ENCODE measurements at regions not wholly inside any gene's neighbourhood (a gene's known extent, or its start where the extent isn't known, plus 50 kb on each side); places are given as distances from the start of the nearest gene placed in this dataset.
A peak's percentile ranks its signal among the peaks of the same experiment; 100 is the strongest.

DNA sequence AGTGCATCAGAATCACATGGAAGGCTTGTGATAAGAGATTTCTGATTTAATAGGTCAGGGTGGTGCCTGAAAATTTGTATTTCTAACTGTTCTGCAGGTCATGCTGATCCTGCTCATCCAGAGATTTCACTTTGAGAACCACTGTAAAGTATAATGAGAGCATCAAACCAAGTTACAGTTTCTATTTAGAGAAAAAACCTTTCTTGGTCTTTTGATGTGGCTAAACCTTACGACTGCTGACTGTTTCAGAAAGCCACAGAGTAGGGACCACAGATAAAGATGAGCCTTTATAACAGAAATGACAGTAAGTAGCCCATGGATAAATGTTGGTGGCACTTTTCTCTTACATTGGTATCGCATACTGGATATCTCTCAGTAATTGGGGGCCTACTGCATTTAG lies 109.4 kb upstream of the FANCL start:
- DNase-seq (peak in 1 of 14 experiments; percentile 9), ATAC-seq (ENCODE audit: poor library complexity) (no peak)
- peaks cover 5% of the 10 kb centered on the region for H3K27me3 Mint-ChIP-seq
- Histone ChIP-seq H3K27ac (ENCODE audit: low read depth in 1 of 2, low read length in 2 of 2) (no peak overlapping the region), H3K4me3 (ENCODE audit: low read length) (no peak overlapping the region), H3K36me3 (ENCODE audit: insufficient read depth, low read length) (no peaks in the 10 kb centered on the region), H3K9me3 (ENCODE audit: control insufficient read depth in 1 of 2, insufficient read depth in 1 of 2, low read length in 2 of 2) (no peaks in the 10 kb centered on the region), H3K4me1 (ENCODE audit: insufficient read depth, low read length) (no peaks in the 10 kb centered on the region), H3K27me3 (ENCODE audit: control insufficient read depth in 1 of 2, insufficient read depth in 2 of 2, low read length in 2 of 2) (peaks cover 0 to 4% of the 10 kb centered on the region in 2 experiments)
- ChIA-PET CTCF (no interaction called here), POLR2A (no interaction called here)
- H3K27ac Mint-ChIP-seq = no peak overlapping the region
- intact Hi-C loops (cut with DNase I, micrococcal nuclease) = no loop called here
- TF ChIP-seq, protein P1, sequence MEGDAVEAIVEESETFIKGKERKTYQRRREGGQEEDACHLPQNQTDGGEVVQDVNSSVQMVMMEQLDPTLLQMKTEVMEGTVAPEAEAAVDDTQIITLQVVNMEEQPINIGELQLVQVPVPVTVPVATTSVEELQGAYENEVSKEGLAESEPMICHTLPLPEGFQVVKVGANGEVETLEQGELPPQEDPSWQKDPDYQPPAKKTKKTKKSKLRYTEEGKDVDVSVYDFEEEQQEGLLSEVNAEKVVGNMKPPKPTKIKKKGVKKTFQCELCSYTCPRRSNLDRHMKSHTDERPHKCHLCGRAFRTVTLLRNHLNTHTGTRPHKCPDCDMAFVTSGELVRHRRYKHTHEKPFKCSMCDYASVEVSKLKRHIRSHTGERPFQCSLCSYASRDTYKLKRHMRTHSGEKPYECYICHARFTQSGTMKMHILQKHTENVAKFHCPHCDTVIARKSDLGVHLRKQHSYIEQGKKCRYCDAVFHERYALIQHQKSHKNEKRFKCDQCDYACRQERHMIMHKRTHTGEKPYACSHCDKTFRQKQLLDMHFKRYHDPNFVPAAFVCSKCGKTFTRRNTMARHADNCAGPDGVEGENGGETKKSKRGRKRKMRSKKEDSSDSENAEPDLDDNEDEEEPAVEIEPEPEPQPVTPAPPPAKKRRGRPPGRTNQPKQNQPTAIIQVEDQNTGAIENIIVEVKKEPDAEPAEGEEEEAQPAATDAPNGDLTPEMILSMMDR (IDR thresholded peaks at IDR 0.05) = no peak
- H3K4me1 Mint-ChIP-seq (ENCODE audit: low read depth) = peaks cover 3% of the 10 kb centered on the region
- no peak overlapping the region for H3K4me3 Mint-ChIP-seq
- no peaks in the 10 kb centered on the region for H3K36me3 Mint-ChIP-seq (ENCODE audit: low read depth)
- H3K9me3 Mint-ChIP-seq = no peaks in the 10 kb centered on the region

DNA sequence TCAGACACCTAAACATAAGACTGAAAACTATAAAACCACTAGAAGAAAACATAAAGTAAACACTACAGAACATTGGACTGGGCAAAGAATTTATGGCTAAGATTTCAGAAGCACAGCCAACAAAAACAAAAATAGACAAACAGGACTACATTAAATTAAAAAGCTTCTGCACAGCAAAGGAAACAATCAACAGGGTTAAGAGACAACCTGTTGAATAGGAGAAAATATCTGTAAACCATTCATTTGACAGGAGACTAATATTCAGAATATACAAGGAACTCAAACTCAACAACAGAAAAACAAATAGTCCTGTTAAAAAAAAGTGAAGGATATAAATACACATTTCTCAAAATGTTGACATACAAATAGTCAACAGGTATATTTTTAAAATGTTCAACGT lies 106.7 kb upstream of the FANCL start:
- Histone ChIP-seq H3K4me1 (ENCODE audit: insufficient read depth, low read length) (no peaks in the 10 kb centered on the region), H3K27ac (ENCODE audit: low read depth in 1 of 2, low read length in 2 of 2) (no peak overlapping the region), H3K4me3 (ENCODE audit: low read length) (no peak overlapping the region), H3K9me3 (ENCODE audit: control insufficient read depth in 1 of 2, insufficient read depth in 1 of 2, low read length in 2 of 2) (no peaks in the 10 kb centered on the region), H3K27me3 (ENCODE audit: control insufficient read depth in 1 of 2, insufficient read depth in 2 of 2, low read length in 2 of 2) (peaks cover 0 to 4% of the 10 kb centered on the region in 2 experiments), H3K36me3 (ENCODE audit: insufficient read depth, low read length) (no peaks in the 10 kb centered on the region)
- intact Hi-C loops (cut with DNase I, micrococcal nuclease) = no loop called here
- ChIA-PET POLR2A (no interaction called here), CTCF (no interaction called here)
- DNase-seq = no peak
- Mint-ChIP-seq H3K4me3 (no peak overlapping the region), H3K27ac (no peak overlapping the region), H3K36me3 (ENCODE audit: low read depth) (no peaks in the 10 kb centered on the region), H3K4me1 (ENCODE audit: low read depth) (peaks cover 3% of the 10 kb centered on the region), H3K27me3 (peaks cover 5% of the 10 kb centered on the region), H3K9me3 (peaks cover under 1% of the 10 kb centered on the region)
- ATAC-seq (ENCODE audit: poor library complexity) = no peak
- TF ChIP-seq, protein P1 (IDR thresholded peaks at IDR 0.05) = no peak

DNA sequence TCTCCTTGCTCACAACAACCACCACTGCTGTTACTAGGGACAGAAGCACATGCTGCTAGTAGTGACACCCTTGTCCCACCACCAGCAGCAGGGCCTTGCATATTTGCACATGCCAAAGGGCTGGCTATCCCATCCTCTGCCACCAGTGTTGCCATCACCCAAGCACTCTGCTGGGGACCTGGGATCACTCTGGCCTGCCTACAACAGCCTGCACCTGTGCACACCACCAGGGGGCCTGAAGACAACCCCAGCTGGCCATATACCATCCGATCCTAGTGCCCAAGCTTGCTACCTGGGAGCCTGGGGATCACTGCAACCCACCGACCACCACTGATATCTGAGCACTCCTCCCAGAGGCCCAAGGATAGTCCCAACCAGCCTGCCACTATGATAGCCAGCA lies 99.9 kb upstream of the FANCL start:
- TF ChIP-seq, protein P1 (IDR thresholded peaks at IDR 0.05) = no peak
- no peak for DNase-seq
- intact Hi-C loops (cut with DNase I, micrococcal nuclease) = no loop called here
- H3K4me3 ChIP-seq (ENCODE audit: low read length) = no peak overlapping the region
- no peaks in the 10 kb centered on the region for H3K36me3 Mint-ChIP-seq (ENCODE audit: low read depth)
- POLR2A ChIA-PET = no interaction called here
- no peaks in the 10 kb centered on the region for H3K36me3 ChIP-seq (ENCODE audit: insufficient read depth, low read length)
- no peaks in the 10 kb centered on the region for H3K4me1 ChIP-seq (ENCODE audit: insufficient read depth, low read length)
- H3K27ac Mint-ChIP-seq = no peak overlapping the region
- no peak overlapping the region for H3K27ac ChIP-seq (ENCODE audit: low read depth in 1 of 2, low read length in 2 of 2)
- CTCF ChIA-PET = no interaction called here
- no peaks in the 10 kb centered on the region for H3K27me3 ChIP-seq (ENCODE audit: control insufficient read depth in 1 of 2, insufficient read depth in 2 of 2, low read length in 2 of 2)
- H3K9me3 Mint-ChIP-seq = peaks cover 11% of the 10 kb centered on the region
- peaks cover 9 to 11% of the 10 kb centered on the region in 2 experiments for H3K9me3 ChIP-seq (ENCODE audit: control insufficient read depth in 1 of 2, insufficient read depth in 1 of 2, low read length in 2 of 2)
- H3K4me3 Mint-ChIP-seq = no peak overlapping the region
- H3K27me3 Mint-ChIP-seq = peaks cover 7% of the 10 kb centered on the region
- no peaks in the 10 kb centered on the region for H3K4me1 Mint-ChIP-seq (ENCODE audit: low read depth)
- no peak for ATAC-seq (ENCODE audit: poor library complexity)

Data from CD4-positive, alpha-beta T cell (primary cell).